ENCODE measurements at regions not wholly inside any gene's neighbourhood (a gene's known extent, or its start where the extent isn't known, plus 50 kb on each side); places are given as distances from the start of the nearest gene placed in this dataset.

DNA sequence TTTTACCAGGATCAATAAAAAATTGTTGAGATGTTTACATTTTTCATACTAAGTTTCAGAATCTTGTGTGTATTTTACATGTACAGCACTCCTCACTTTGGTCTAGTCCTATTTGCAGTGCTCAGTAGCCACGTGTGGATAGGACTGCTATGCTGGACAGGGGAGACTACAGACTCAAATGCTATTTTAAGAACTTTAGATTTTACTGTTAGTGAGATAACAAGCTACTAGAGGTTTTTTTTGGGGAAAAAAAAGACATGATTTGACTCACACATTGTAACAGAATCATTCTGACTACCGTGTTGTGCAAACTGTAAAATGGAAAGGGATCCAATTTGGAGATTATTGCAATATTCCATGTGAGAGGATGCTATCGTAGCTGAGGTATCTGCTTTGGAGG, 418.9 kb upstream of the PRMT6 start:
- Histone ChIP-seq H3K9ac (replicated peaks; ENCODE audit: extremely low read depth, insufficient read depth, low read length) (no peak overlapping the region), H4K20me1 (replicated peaks; ENCODE audit: control insufficient read depth, extremely low read depth, insufficient read depth, low read length) (no peaks in the 10 kb centered on the region), H2AFZ (ENCODE audit: low read depth, low read length) (no peak overlapping the region), H3K79me2 (ENCODE audit: control insufficient read depth, insufficient read depth, low read length) (no peaks in the 10 kb centered on the region), H3K27me3 (ENCODE audit: control insufficient read depth in 2 of 2, insufficient read depth in 2 of 2, low read length in 2 of 2) (no peaks in the 10 kb centered on the region), H3K4me3 (replicated peaks in 1 of 3; ENCODE audit: insufficient read depth in 1 of 3, low read depth in 1 of 3, low read length in 3 of 3) (no peak overlapping the region), H3K27ac (ENCODE audit: insufficient read depth, low read depth, low read length) (no peak overlapping the region), H3K36me3 (ENCODE audit: control insufficient read depth in 2 of 2, extremely low read depth in 1 of 2, insufficient read depth in 2 of 2, low read length in 2 of 2) (no peaks in the 10 kb centered on the region), H3K4me1 (ENCODE audit: control insufficient read depth, extremely low read depth, insufficient read depth, low read length) (no peaks in the 10 kb centered on the region), H3K4me2 (ENCODE audit: insufficient read depth, low read length) (no peak overlapping the region), H3K9me3 (replicated peaks; ENCODE audit: control insufficient read depth, insufficient read depth, low read length) (peaks cover 7% of the 10 kb centered on the region), H3K9me1 (replicated peaks; ENCODE audit: control insufficient read depth, extremely low read depth, insufficient read depth, low read length) (no peaks in the 10 kb centered on the region)
- POLR2A ChIA-PET, result no interaction called here
- FAIRE-seq, result no peak
- TF ChIP-seq MYC (IDR thresholded peaks at IDR 0.05; ENCODE audit: low read depth, low read length) (no peak), JUN (IDR thresholded peaks at IDR 0.05; ENCODE audit: borderline replicate concordance, insufficient read depth, insufficient read length, low read depth) (no peak), POLR2AphosphoS5 (IDR thresholded peaks at IDR 0.05; ENCODE audit: insufficient read depth, low read depth, low read length) (no peak), EZH2 (IDR thresholded peaks at IDR 0.05; ENCODE audit: borderline replicate concordance, low read depth, low read length, severe bottlenecking) (no peak)
- TF ChIP-seq, protein P1, sequence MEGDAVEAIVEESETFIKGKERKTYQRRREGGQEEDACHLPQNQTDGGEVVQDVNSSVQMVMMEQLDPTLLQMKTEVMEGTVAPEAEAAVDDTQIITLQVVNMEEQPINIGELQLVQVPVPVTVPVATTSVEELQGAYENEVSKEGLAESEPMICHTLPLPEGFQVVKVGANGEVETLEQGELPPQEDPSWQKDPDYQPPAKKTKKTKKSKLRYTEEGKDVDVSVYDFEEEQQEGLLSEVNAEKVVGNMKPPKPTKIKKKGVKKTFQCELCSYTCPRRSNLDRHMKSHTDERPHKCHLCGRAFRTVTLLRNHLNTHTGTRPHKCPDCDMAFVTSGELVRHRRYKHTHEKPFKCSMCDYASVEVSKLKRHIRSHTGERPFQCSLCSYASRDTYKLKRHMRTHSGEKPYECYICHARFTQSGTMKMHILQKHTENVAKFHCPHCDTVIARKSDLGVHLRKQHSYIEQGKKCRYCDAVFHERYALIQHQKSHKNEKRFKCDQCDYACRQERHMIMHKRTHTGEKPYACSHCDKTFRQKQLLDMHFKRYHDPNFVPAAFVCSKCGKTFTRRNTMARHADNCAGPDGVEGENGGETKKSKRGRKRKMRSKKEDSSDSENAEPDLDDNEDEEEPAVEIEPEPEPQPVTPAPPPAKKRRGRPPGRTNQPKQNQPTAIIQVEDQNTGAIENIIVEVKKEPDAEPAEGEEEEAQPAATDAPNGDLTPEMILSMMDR (IDR thresholded peaks at IDR 0.05; ENCODE audit: extremely low read depth in 1 of 2, insufficient read depth in 1 of 2, low read depth in 1 of 2, low read length in 2 of 2), result no peak
- BruUV-seq (replicated peaks), result no TSS peak
- dilution Hi-C loops (cut with MboI; ENCODE audit: extremely low pct_ligation_motif_present, low sequenced_read_pairs), result no loop called here
- intact Hi-C loops (cut with micrococcal nuclease), result no loop called here
- CTCF ChIA-PET, result no interaction called here
- DNase-seq (ENCODE audit: low read depth, low spot score), result no peak

DNA sequence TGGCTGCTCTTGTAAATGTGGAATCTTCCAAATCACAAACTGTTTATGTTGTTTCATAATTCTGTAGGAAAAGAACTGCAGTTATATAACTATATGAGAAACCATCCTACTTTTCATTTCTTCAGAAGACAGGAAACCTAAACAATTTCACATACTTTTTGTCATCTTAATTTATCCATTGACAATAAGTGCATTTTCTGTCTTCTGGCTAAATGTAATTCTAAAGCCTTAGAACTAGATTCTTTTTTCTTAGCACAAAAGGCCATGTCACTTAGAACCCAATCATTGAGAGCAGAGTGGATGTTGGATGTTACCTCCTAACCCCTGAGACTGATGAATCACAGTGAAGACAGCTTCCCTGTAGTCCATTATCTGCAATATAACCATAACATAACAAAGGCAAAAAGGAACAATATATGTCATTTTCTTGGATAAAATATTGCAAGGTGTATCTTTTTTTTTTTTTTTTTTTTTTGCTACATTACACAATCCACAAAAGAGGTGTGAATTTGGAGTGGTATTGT, 410.2 kb upstream of the PRMT6 start:
- Histone ChIP-seq H3K4me1 (ENCODE audit: control insufficient read depth, extremely low read depth, insufficient read depth, low read length) (no peaks in the 10 kb centered on the region), H3K4me2 (ENCODE audit: insufficient read depth, low read length) (no peak overlapping the region), H3K9ac (replicated peaks; ENCODE audit: extremely low read depth, insufficient read depth, low read length) (no peak overlapping the region), H3K9me1 (replicated peaks; ENCODE audit: control insufficient read depth, extremely low read depth, insufficient read depth, low read length) (no peaks in the 10 kb centered on the region), H3K27ac (ENCODE audit: insufficient read depth, low read depth, low read length) (no peak overlapping the region), H4K20me1 (replicated peaks; ENCODE audit: control insufficient read depth, extremely low read depth, insufficient read depth, low read length) (no peaks in the 10 kb centered on the region), H3K79me2 (ENCODE audit: control insufficient read depth, insufficient read depth, low read length) (no peaks in the 10 kb centered on the region), H3K4me3 (replicated peaks in 1 of 3; ENCODE audit: insufficient read depth in 1 of 3, low read depth in 1 of 3, low read length in 3 of 3) (no peak overlapping the region), H3K9me3 (replicated peaks; ENCODE audit: control insufficient read depth, insufficient read depth, low read length) (peaks cover under 1% of the 10 kb centered on the region), H3K27me3 (ENCODE audit: control insufficient read depth in 2 of 2, insufficient read depth in 2 of 2, low read length in 2 of 2) (no peaks in the 10 kb centered on the region), H2AFZ (ENCODE audit: low read depth, low read length) (no peak overlapping the region), H3K36me3 (ENCODE audit: control insufficient read depth in 2 of 2, extremely low read depth in 1 of 2, insufficient read depth in 2 of 2, low read length in 2 of 2) (no peaks in the 10 kb centered on the region)
- ChIA-PET POLR2A (no interaction called here), CTCF (no interaction called here)
- BruUV-seq (replicated peaks), result no TSS peak
- no peak for DNase-seq (ENCODE audit: low read depth, low spot score)
- no peak for FAIRE-seq
- dilution Hi-C loops (cut with MboI; ENCODE audit: extremely low pct_ligation_motif_present, low sequenced_read_pairs) (no loop called here), intact Hi-C loops (cut with micrococcal nuclease) (no loop called here)
- no peak for TF ChIP-seq POLR2A (IDR thresholded peaks at IDR 0.05; ENCODE audit: low read depth, low read length)
- TF ChIP-seq FOS (IDR thresholded peaks at IDR 0.05; ENCODE audit: borderline replicate concordance, insufficient read depth, low read length), result no peak
- no peak for TF ChIP-seq MYC (IDR thresholded peaks at IDR 0.05; ENCODE audit: low read depth, low read length)
- TF ChIP-seq POLR2AphosphoS5 (IDR thresholded peaks at IDR 0.05; ENCODE audit: insufficient read depth, low read depth, low read length), result no peak
- no peak for TF ChIP-seq GATA2 (IDR thresholded peaks at IDR 0.05; ENCODE audit: insufficient read depth, insufficient read length, low read depth, low read length)
- TF ChIP-seq EZH2 (IDR thresholded peaks at IDR 0.05; ENCODE audit: borderline replicate concordance, low read depth, low read length, severe bottlenecking), result no peak
- TF ChIP-seq, protein P1 (IDR thresholded peaks at IDR 0.05; ENCODE audit: extremely low read depth in 1 of 2, insufficient read depth in 1 of 2, low read depth in 1 of 2, low read length in 2 of 2), result no peak
- TF ChIP-seq JUN (IDR thresholded peaks at IDR 0.05; ENCODE audit: borderline replicate concordance, insufficient read depth, insufficient read length, low read depth), result no peak
- TF ChIP-seq, protein P2, sequence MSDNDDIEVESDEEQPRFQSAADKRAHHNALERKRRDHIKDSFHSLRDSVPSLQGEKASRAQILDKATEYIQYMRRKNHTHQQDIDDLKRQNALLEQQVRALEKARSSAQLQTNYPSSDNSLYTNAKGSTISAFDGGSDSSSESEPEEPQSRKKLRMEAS (IDR thresholded peaks at IDR 0.05; ENCODE audit: insufficient read depth, insufficient read length), result no peak

All from endothelial cell of umbilical vein (primary cell).